Loucy (cell line): ENCODE measurements at regions not wholly inside any gene's neighbourhood (a gene's known extent, or its start where the extent isn't known, plus 50 kb on each side); places are given as distances from the start of the nearest gene placed in this dataset.

Experiments used
- EZH2phosphoT487 ChIP-seq: fragments of 200-600 bp; IDR thresholded peaks from 2 replicates; pipeline ENCODE4 v1.6.1; 2018; ENCODE audit warnings: antibody characterized with exemption, mild to moderate bottlenecking, moderate library complexity, borderline replicate concordance
- TF ChIP-seq, protein P1 (sequence below): fragments of 200-600 bp; sonication (generic); conservative IDR thresholded peaks from 2 replicates; pipeline ENCODE4 v1.5.1; 2014; ENCODE audit warnings: mild to moderate bottlenecking, antibody characterized with exemption, low read length

DNA sequence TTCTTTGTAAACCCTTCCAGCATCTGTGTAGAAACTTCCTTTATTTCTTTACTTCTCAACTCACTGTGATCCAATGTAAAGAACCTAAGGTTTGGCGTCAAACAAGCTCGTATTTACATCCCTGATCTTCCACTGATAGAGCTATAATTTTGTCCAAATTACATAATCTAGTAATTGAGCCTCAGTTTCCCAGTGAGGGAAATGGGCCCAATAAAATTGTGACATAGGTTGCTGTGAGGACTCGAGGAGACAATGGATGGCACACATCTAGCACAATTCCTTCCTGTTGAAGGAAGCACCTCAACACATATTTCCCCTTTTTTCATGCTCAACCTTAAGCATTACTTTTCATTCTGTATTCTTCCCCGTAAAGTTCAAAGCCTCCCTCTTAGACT is 193.3 kb upstream of the BMPER start:
- TF ChIP-seq, protein P1, sequence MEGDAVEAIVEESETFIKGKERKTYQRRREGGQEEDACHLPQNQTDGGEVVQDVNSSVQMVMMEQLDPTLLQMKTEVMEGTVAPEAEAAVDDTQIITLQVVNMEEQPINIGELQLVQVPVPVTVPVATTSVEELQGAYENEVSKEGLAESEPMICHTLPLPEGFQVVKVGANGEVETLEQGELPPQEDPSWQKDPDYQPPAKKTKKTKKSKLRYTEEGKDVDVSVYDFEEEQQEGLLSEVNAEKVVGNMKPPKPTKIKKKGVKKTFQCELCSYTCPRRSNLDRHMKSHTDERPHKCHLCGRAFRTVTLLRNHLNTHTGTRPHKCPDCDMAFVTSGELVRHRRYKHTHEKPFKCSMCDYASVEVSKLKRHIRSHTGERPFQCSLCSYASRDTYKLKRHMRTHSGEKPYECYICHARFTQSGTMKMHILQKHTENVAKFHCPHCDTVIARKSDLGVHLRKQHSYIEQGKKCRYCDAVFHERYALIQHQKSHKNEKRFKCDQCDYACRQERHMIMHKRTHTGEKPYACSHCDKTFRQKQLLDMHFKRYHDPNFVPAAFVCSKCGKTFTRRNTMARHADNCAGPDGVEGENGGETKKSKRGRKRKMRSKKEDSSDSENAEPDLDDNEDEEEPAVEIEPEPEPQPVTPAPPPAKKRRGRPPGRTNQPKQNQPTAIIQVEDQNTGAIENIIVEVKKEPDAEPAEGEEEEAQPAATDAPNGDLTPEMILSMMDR, result no peak
- no peak for TF ChIP-seq EZH2phosphoT487
